Ishikawa (cell line): ENCODE measurements at regions not wholly inside any gene's neighbourhood (a gene's known extent, or its start where the extent isn't known, plus 50 kb on each side); places are given as distances from the start of the nearest gene placed in this dataset.

ENCODE experiments used
- CEBPB ChIP-seq: IDR thresholded peaks from 2 replicates; pipeline ENCODE4 v1.6.1; 2012
- EP300 ChIP-seq: IDR thresholded peaks from 2 replicates; pipeline ENCODE4 v1.6.1; 2012; ENCODE audit warnings: borderline replicate concordance
- MAX ChIP-seq: IDR thresholded peaks from 2 replicates; pipeline ENCODE4 v1.6.1; 2012
- TEAD4 ChIP-seq: IDR thresholded peaks from 2 replicates; pipeline ENCODE4 v1.6.1; 2012

GRCh38 chr6:105817961-105818360 lies 268.2 kb upstream of the PRDM1 start:
- TF ChIP-seq TEAD4 (no peak), CEBPB (no peak), MAX (no peak), EP300 (no peak)
